Endothelial cell of umbilical vein (primary cell): ENCODE measurements at regions not wholly inside any gene's neighbourhood (a gene's known extent, or its start where the extent isn't known, plus 50 kb on each side); places are given as distances from the start of the nearest gene placed in this dataset.

Source experiments
- BruUV-seq: library from RNA; stranded (reverse); fragments of 400-500 nt; replicated peaks from 2 replicates; lab custom pipeline; 2021; lab: Mats Ljungman, UMichigan
- CTCF ChIA-PET: fragments of 300-600, 350-600 bp; sonication (Branson Sonifier 250); formaldehyde crosslinking; loops from one replicate; lab custom pipeline; 2021; ENCODE audit warnings: antibody characterized with exemption, inconsistent platforms; lab: Charles Lee
- POLR2A ChIA-PET: fragments of 300-600, 350-600 bp; sonication (Branson Sonifier 250); formaldehyde crosslinking; loops from one replicate; lab custom pipeline; 2021; ENCODE audit warnings: antibody characterized with exemption, inconsistent platforms; lab: Charles Lee
- DNase-seq: peaks from one replicate; pipeline ENCODE4 v3.0.0-alpha.2; 2011; ENCODE audit warnings: low read depth, low spot score
- FAIRE-seq: peaks from 2 replicates; lab custom pipeline; 2011; peaks lifted over from hg19 to GRCh38; lab: Jason Lieb, UNC
- H2AFZ ChIP-seq: 2 replicates; pipeline ENCODE4 v1.6.0; 2012; ENCODE audit warnings: low read depth, low read length, control low read depth, inconsistent platforms
- H3K27ac ChIP-seq: 2 replicates; pipeline ENCODE4 v1.5.1; 2011; ENCODE audit warnings: low read depth, mild to moderate bottlenecking, control low read depth, low read length, moderate library complexity; ENCODE audit not compliant: insufficient read depth
- H3K27me3 ChIP-seq, 2 experiments: 2 replicates each; pipeline versions ENCODE4 v1.6.0 to v1.6.1; 2011; ENCODE audit warnings: low read length in 2 of 2, mixed read lengths in 1 of 2; ENCODE audit not compliant: control insufficient read depth in 2 of 2, insufficient read depth in 2 of 2
- H3K36me3 ChIP-seq, 2 experiments: 2 replicates in 1 of 2; 3 replicates in 1 of 2; pipeline ENCODE4 v1.5.1; 2011; ENCODE audit warnings: low read length in 2 of 2, mild to moderate bottlenecking in 1 of 2, moderate library complexity in 1 of 2; ENCODE audit not compliant: control insufficient read depth in 2 of 2, insufficient read depth in 2 of 2; ENCODE audit errors: extremely low read depth in 1 of 2
- H3K4me1 ChIP-seq: 3 replicates; pipeline ENCODE4 v1.5.1; 2011; ENCODE audit warnings: mild to moderate bottlenecking, low read length; ENCODE audit not compliant: control insufficient read depth, insufficient read depth; ENCODE audit errors: extremely low read depth
- H3K4me2 ChIP-seq: 2 replicates; pipeline ENCODE4 v1.6.1; 2011; ENCODE audit warnings: low read length, control low read depth, mixed read lengths; ENCODE audit not compliant: insufficient read depth
- H3K4me3 ChIP-seq, 3 experiments: fragments of 200-600 bp in 1 of 3; sonication (generic), shearing (Covaris generic) in 1 of 3; replicated peaks in 1 of 3; 2 replicates each; pipeline ENCODE4 v1.5.1; 2011 to 2016; ENCODE audit warnings: control low read depth in 3 of 3, low read length in 3 of 3, mild to moderate bottlenecking in 2 of 3, inconsistent platforms in 1 of 3, low read depth in 1 of 3, moderate library complexity in 1 of 3; ENCODE audit not compliant: insufficient read depth in 1 of 3
- H3K79me2 ChIP-seq: 2 replicates; pipeline ENCODE4 v1.6.0; 2012; ENCODE audit warnings: low read length, inconsistent platforms; ENCODE audit not compliant: control insufficient read depth, insufficient read depth
- H3K9ac ChIP-seq: replicated peaks from 2 replicates; pipeline ENCODE3; 2011; ENCODE audit warnings: low read length, control low read depth; ENCODE audit not compliant: insufficient read depth; ENCODE audit errors: extremely low read depth
- H3K9me1 ChIP-seq: replicated peaks from 3 replicates; pipeline ENCODE4 v1.6.0; 2011; ENCODE audit warnings: mild to moderate bottlenecking, low read length; ENCODE audit not compliant: control insufficient read depth, insufficient read depth; ENCODE audit errors: extremely low read depth
- H3K9me3 ChIP-seq: replicated peaks from 2 replicates; pipeline ENCODE4 v1.5.1; 2012; ENCODE audit warnings: low read length, inconsistent platforms; ENCODE audit not compliant: control insufficient read depth, insufficient read depth
- H4K20me1 ChIP-seq: replicated peaks from 2 replicates; pipeline ENCODE3; 2011; ENCODE audit warnings: mild to moderate bottlenecking, low read length; ENCODE audit not compliant: control insufficient read depth, insufficient read depth; ENCODE audit errors: extremely low read depth
- CTCF ChIP-seq, 2 donors: IDR thresholded peaks; 1 replicate in 1 of 2; 2 replicates in 1 of 2; pipeline ENCODE4 v1.5.1; 2011; ENCODE audit warnings: low read length in 2 of 2, mild to moderate bottlenecking in 2 of 2, moderate library complexity in 2 of 2, control low read depth in 1 of 2, inconsistent platforms in 1 of 2, low read depth in 1 of 2; ENCODE audit not compliant: insufficient read depth in 1 of 2; ENCODE audit errors: extremely low read depth in 1 of 2
- EZH2 ChIP-seq: IDR thresholded peaks from 2 replicates; pipeline ENCODE4 v1.6.1; 2012; ENCODE audit warnings: borderline replicate concordance, low read depth, mild to moderate bottlenecking, moderate library complexity, low read length, inconsistent platforms; ENCODE audit not compliant: severe bottlenecking
- FOS ChIP-seq: IDR thresholded peaks from 2 replicates; pipeline ENCODE4 v1.6.1; 2011; ENCODE audit warnings: mild to moderate bottlenecking, low read length, moderate library complexity, borderline replicate concordance; ENCODE audit not compliant: insufficient read depth
- GATA2 ChIP-seq: IDR thresholded peaks from 2 replicates; pipeline ENCODE4 v1.7.0; 2011; ENCODE audit warnings: low read depth, mild to moderate bottlenecking, moderate library complexity, mixed read lengths, low read length; ENCODE audit not compliant: insufficient read length, insufficient read depth
- JUN ChIP-seq: IDR thresholded peaks from 2 replicates; pipeline ENCODE4 v1.6.1; 2011; ENCODE audit warnings: borderline replicate concordance, low read depth; ENCODE audit not compliant: insufficient read length, insufficient read depth
- MAX ChIP-seq: IDR thresholded peaks from 2 replicates; pipeline ENCODE4 v1.6.1; 2011; ENCODE audit not compliant: insufficient read depth, insufficient read length
- MYC ChIP-seq: IDR thresholded peaks from one replicate; pipeline ENCODE4 v1.6.1; 2011; ENCODE audit warnings: mild to moderate bottlenecking, low read depth, low read length
- POLR2A ChIP-seq: IDR thresholded peaks from 2 replicates; pipeline ENCODE4 v1.6.1; 2012; ENCODE audit warnings: low read depth, mild to moderate bottlenecking, control low read depth, low read length
- POLR2AphosphoS5 ChIP-seq: IDR thresholded peaks from 2 replicates; pipeline ENCODE4 v1.6.1; 2012; ENCODE audit warnings: low read depth, mild to moderate bottlenecking, control low read depth, low read length, moderate library complexity; ENCODE audit not compliant: insufficient read depth
- dilution Hi-C: fragments of 300-500 bp; cut with MboI; formaldehyde crosslinking; loops from one replicate; pipeline ENCODE4 v1.15.0; 2019; ENCODE audit warnings: low sequenced_read_pairs; ENCODE audit not compliant: extremely low pct_ligation_motif_present
- intact Hi-C: fragments of 100-400 bp; cut with micrococcal nuclease; formaldehyde crosslinking; loops from one replicate; pipeline ENCODE4 v1.10.0; 2022

DNA sequence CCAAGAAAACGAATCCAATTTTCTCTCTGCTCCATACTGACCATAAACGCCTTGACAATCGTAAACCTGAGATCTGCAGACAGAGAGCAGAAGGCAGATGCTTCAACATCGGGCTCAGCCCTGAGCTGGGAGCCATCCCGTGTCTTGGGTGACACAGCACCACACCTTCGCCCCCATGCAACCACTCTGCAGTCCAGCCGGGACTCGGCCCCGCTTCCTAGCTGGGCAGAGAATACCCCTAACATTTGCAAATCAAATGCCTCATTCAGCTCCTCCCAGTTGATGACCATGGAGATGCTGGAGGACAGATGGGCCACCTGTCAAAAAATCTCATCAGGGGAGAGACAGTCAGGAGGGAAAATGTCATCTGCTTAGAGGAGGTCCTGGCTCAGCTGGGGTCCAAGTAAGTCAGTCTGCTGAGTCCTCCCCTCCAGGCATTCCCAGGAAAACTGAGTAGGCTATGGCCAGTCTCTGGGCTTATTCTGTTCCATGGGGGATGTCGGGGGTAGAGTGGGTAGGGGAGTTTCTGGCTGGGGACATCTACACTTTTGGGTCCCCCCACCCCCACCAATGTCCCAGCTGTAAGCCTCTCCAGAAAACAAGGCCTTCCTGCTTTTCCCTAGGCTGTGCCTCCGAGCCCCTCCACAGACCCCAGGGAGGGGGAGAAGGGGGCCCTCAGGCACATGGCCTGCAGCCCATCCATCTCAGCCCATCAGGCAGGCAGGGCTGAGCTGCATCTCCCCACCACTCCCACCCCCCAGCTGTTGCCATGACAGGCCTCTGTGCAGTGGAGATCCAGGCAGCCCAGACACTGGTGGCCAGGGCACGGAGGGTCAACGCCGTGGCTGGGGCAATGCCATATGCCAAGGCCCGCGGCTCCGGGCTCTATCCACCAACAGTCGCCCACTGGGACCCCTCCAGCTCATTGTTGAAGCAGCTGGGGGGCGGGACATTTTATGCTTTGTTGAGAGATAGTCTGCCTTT is 158.6 kb downstream of the AXIN2 start:
- no peaks in the 10 kb centered on the region for H3K36me3 ChIP-seq
- no TSS peak for BruUV-seq

More for the DNA sequence above, 158.6 kb downstream of the AXIN2 start:
- no peaks in the 10 kb centered on the region for H3K9me3 ChIP-seq
- POLR2A ChIA-PET: no interaction called here
- intact Hi-C loops: no loop called here
- H3K4me3 ChIP-seq: no peak overlapping the region
- DNase-seq (no peak), FAIRE-seq (no peak)
- H3K27me3 ChIP-seq: peaks cover 2 to 5% of the 10 kb centered on the region in 2 experiments
- CTCF ChIA-PET: interaction anchor here (1.6 kb wide), 1 partner anchor 108 kb away, joined by 6 read pairs; no protein-coding TSS in a partner anchor
- no peak overlapping the region for H2AFZ ChIP-seq
- dilution Hi-C loops: no loop called here
- no peaks in the 10 kb centered on the region for H3K79me2 ChIP-seq
- peaks cover 3% of the 10 kb centered on the region for H3K4me1 ChIP-seq
- no peaks in the 10 kb centered on the region for H3K9me1 ChIP-seq
- no peak for TF ChIP-seq POLR2AphosphoS5
- TF ChIP-seq POLR2A: no peak
- no peak for TF ChIP-seq EZH2
- TF ChIP-seq FOS: no peak
- no peak for TF ChIP-seq CTCF (IDR thresholded peaks at IDR 0.05; ENCODE audit: extremely low read depth in 1 of 2, insufficient read depth in 1 of 2, low read depth in 1 of 2, low read length in 2 of 2)
- no peak for TF ChIP-seq MAX
- no peak for TF ChIP-seq GATA2
- TF ChIP-seq JUN: no peak
- TF ChIP-seq MYC: no peak
- no peak overlapping the region for H3K9ac ChIP-seq
- no peaks in the 10 kb centered on the region for H4K20me1 ChIP-seq
- H3K27ac ChIP-seq: no peak overlapping the region
- no peak overlapping the region for H3K4me2 ChIP-seq
